ENCODE measurements at regions not wholly inside any gene's neighbourhood (a gene's known extent, or its start where the extent isn't known, plus 50 kb on each side); places are given as distances from the start of the nearest gene placed in this dataset.

DNA sequence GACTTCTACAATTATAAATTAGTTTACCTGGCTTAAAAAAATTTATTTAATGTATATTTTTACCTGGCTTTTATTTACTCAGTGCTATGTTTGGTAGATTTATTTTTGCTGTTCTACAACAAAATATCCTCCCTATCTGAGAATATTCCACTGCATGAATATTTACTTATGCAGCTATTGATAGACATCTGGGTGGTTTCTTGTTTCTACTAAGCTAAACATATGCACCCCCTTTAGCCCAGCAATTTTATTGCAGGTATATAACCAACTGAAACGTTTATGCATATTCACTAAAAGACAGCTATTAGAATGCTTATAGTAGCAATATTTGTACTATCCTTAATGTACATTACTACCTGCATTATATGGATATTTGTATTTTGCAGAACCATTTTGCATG is 187.7 kb upstream of the CPHXL start:
- no peak for ATAC-seq
- ChIA-PET CTCF (no interaction called here), POLR2A (no interaction called here)
- no peaks in the 10 kb centered on the region for H3K9me3 ChIP-seq (ENCODE audit: control insufficient read depth, insufficient read depth, low read depth, low read length)
- no TSS peak for BruUV-seq (replicated peaks)
- H3K36me3 ChIP-seq (ENCODE audit: control insufficient read depth, insufficient read depth, low read length) = no peaks in the 10 kb centered on the region
- H3K27ac ChIP-seq (ENCODE audit: low read length) = no peak overlapping the region
- intact Hi-C loops (cut with micrococcal nuclease; ENCODE audit: unreplicated experiment) = no loop called here
- H3K4me1 ChIP-seq (ENCODE audit: control insufficient read depth, insufficient read depth, low read length) = no peaks in the 10 kb centered on the region
- H3K27me3 ChIP-seq (ENCODE audit: control insufficient read depth, insufficient read depth, low read length) = no peaks in the 10 kb centered on the region
- TF ChIP-seq, protein P1, sequence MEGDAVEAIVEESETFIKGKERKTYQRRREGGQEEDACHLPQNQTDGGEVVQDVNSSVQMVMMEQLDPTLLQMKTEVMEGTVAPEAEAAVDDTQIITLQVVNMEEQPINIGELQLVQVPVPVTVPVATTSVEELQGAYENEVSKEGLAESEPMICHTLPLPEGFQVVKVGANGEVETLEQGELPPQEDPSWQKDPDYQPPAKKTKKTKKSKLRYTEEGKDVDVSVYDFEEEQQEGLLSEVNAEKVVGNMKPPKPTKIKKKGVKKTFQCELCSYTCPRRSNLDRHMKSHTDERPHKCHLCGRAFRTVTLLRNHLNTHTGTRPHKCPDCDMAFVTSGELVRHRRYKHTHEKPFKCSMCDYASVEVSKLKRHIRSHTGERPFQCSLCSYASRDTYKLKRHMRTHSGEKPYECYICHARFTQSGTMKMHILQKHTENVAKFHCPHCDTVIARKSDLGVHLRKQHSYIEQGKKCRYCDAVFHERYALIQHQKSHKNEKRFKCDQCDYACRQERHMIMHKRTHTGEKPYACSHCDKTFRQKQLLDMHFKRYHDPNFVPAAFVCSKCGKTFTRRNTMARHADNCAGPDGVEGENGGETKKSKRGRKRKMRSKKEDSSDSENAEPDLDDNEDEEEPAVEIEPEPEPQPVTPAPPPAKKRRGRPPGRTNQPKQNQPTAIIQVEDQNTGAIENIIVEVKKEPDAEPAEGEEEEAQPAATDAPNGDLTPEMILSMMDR (IDR thresholded peaks at IDR 0.05) = no peak
- TF ChIP-seq SIN3A (IDR thresholded peaks at IDR 0.05; ENCODE audit: borderline replicate concordance, insufficient read depth, low read depth, low read length) = no peak
- TF ChIP-seq TCF7L2 (IDR thresholded peaks at IDR 0.05; ENCODE audit: low read depth, low read length) = no peak
- no peak for TF ChIP-seq POLR2AphosphoS5 (IDR thresholded peaks at IDR 0.05; ENCODE audit: low read depth, low read length)
- TF ChIP-seq, protein P2, sequence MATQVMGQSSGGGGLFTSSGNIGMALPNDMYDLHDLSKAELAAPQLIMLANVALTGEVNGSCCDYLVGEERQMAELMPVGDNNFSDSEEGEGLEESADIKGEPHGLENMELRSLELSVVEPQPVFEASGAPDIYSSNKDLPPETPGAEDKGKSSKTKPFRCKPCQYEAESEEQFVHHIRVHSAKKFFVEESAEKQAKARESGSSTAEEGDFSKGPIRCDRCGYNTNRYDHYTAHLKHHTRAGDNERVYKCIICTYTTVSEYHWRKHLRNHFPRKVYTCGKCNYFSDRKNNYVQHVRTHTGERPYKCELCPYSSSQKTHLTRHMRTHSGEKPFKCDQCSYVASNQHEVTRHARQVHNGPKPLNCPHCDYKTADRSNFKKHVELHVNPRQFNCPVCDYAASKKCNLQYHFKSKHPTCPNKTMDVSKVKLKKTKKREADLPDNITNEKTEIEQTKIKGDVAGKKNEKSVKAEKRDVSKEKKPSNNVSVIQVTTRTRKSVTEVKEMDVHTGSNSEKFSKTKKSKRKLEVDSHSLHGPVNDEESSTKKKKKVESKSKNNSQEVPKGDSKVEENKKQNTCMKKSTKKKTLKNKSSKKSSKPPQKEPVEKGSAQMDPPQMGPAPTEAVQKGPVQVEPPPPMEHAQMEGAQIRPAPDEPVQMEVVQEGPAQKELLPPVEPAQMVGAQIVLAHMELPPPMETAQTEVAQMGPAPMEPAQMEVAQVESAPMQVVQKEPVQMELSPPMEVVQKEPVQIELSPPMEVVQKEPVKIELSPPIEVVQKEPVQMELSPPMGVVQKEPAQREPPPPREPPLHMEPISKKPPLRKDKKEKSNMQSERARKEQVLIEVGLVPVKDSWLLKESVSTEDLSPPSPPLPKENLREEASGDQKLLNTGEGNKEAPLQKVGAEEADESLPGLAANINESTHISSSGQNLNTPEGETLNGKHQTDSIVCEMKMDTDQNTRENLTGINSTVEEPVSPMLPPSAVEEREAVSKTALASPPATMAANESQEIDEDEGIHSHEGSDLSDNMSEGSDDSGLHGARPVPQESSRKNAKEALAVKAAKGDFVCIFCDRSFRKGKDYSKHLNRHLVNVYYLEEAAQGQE (IDR thresholded peaks at IDR 0.05; ENCODE audit: insufficient read depth in 1 of 2, low read depth in 2 of 2, low read length in 1 of 2) = no peak
- H3K4me3 ChIP-seq (ENCODE audit: low read depth in 2 of 2, low read length in 2 of 2) = no peak overlapping the region
- in situ Hi-C loops (cut with HindIII; ENCODE audit: low pct_unique_long_range_greater_than_20kb, low sequenced_read_pairs) = no loop called here
- no peak for DNase-seq (ENCODE audit: low read depth, low spot score)

DNA sequence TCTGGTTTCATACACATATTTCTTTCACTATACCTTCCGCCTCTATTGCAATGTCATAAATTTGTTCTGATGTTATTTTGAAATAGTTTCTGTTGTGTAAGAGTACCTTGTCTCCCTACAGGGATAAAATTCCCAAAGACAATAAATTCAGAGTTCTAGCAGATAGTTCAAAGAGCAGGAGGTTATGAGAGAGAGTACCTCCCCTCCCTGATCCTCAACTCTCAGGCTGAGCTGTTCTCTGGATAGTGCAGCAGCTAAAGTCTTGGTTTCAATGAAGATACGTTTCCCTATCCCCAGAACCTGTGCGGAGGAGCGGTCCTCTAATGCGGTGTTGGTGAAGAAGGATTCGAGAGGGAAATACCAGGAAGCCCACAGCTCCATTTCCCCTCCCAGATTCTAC is 190.2 kb upstream of the CPHXL start:
- BruUV-seq (replicated peaks) = no TSS peak
- Histone ChIP-seq H3K27ac (ENCODE audit: low read length) (no peak overlapping the region), H3K36me3 (ENCODE audit: control insufficient read depth, insufficient read depth, low read length) (no peaks in the 10 kb centered on the region), H3K4me1 (ENCODE audit: control insufficient read depth, insufficient read depth, low read length) (no peaks in the 10 kb centered on the region), H3K9me3 (ENCODE audit: control insufficient read depth, insufficient read depth, low read depth, low read length) (no peaks in the 10 kb centered on the region), H3K27me3 (ENCODE audit: control insufficient read depth, insufficient read depth, low read length) (no peaks in the 10 kb centered on the region), H3K4me3 (ENCODE audit: low read depth in 2 of 2, low read length in 2 of 2) (no peak overlapping the region)
- TF ChIP-seq, protein P2 (IDR thresholded peaks at IDR 0.05; ENCODE audit: insufficient read depth in 1 of 2, low read depth in 2 of 2, low read length in 1 of 2) = no peak
- no peak for TF ChIP-seq POLR2AphosphoS5 (IDR thresholded peaks at IDR 0.05; ENCODE audit: low read depth, low read length)
- TF ChIP-seq, protein P1 (IDR thresholded peaks at IDR 0.05) = no peak
- no peak for TF ChIP-seq SIN3A (IDR thresholded peaks at IDR 0.05; ENCODE audit: borderline replicate concordance, insufficient read depth, low read depth, low read length)
- no peak for TF ChIP-seq TCF7L2 (IDR thresholded peaks at IDR 0.05; ENCODE audit: low read depth, low read length)
- in situ Hi-C loops (cut with HindIII; ENCODE audit: low pct_unique_long_range_greater_than_20kb, low sequenced_read_pairs) = no loop called here
- ATAC-seq (no peak), DNase-seq (ENCODE audit: low read depth, low spot score) (no peak)
- CTCF ChIA-PET = no interaction called here
- intact Hi-C loops (cut with micrococcal nuclease; ENCODE audit: unreplicated experiment) = no loop called here
- POLR2A ChIA-PET = no interaction called here
